ENCODE measurements at regions not wholly inside any gene's neighbourhood (a gene's known extent, or its start where the extent isn't known, plus 50 kb on each side); places are given as distances from the start of the nearest gene placed in this dataset.
"Not testable (repeated sequence)": the region's sequence is repeated elsewhere in the genome, so short reads cannot be mapped to it uniquely, and the experiment has no call there.

DNA sequence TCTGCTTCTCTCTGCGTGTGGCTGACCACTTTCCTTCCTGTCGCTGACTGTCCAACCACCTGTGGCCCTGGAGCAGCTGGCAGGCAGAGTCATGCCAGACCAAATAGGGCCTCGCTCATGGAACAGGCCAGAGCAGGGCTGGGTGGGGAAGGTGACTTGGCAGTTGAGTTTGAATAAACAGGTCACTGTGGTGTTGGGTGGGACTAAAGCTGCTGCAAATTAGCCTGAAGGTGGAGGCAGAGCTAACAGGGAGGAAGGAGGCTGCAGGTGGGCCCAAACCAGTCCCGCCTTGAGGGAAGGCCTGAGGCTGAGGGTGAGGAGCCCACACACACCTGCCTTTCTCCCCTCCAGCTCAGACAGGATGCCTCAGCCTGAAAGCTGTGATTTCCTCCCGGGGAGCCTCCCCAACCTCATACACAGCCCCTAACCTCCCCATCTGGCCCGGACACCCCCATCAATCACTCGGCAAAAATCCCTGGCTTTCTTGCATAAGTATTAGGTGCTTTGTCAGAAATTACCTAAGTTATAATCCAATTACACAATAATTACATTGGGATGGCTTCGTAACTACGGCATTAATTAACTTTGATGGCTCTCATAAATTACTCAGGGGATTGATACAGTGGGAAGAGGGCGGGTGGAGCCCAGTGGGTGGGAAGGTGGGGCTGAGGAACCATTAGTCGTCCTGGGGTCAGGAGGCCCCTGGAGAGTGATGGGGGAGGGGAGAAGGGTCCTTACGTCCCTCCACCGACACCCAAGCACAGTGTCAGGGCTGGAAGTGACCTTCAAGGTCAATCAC is 97.7 kb upstream of the PCBD1 start:
- Histone ChIP-seq H3K27me3 (ENCODE audit: insufficient read depth, low read length, poor library complexity, severe bottlenecking) (no peaks in the 10 kb centered on the region), H4K20me1 (ENCODE audit: insufficient read depth, low read length, poor library complexity, severe bottlenecking) (no peaks in the 10 kb centered on the region), H3K4me1 (ENCODE audit: insufficient read depth, low read length, poor library complexity, severe bottlenecking) (peaks cover 56% of the 10 kb centered on the region), H3K36me3 (ENCODE audit: insufficient read depth, low read length) (no peaks in the 10 kb centered on the region), H3K79me2 (ENCODE audit: insufficient read depth, low read length) (no peaks in the 10 kb centered on the region), H2AFZ (ENCODE audit: low read length) (no peak overlapping the region), H3K9me2 (replicated peaks; ENCODE audit: low read depth, low read length) (no peaks in the 10 kb centered on the region), H3K4me3 (ENCODE audit: low read length, poor library complexity, severe bottlenecking) (peak overlapping the region; percentile 7), H3K9me3 (ENCODE audit: insufficient read depth, low read depth, low read length) (no peaks in the 10 kb centered on the region), H3F3A (ENCODE audit: low read depth) (no peaks in the 10 kb centered on the region), H3K9ac (ENCODE audit: low read depth, low read length, poor library complexity, severe bottlenecking) (peak overlapping the region; percentile 60), H3K4me2 (ENCODE audit: low read depth, low read length, poor library complexity, severe bottlenecking) (peak overlapping the region; percentile 56)
- no peak for TF ChIP-seq EZH2phosphoT487 (IDR thresholded peaks at IDR 0.05; ENCODE audit: borderline replicate concordance)
- TF ChIP-seq, protein P1, sequence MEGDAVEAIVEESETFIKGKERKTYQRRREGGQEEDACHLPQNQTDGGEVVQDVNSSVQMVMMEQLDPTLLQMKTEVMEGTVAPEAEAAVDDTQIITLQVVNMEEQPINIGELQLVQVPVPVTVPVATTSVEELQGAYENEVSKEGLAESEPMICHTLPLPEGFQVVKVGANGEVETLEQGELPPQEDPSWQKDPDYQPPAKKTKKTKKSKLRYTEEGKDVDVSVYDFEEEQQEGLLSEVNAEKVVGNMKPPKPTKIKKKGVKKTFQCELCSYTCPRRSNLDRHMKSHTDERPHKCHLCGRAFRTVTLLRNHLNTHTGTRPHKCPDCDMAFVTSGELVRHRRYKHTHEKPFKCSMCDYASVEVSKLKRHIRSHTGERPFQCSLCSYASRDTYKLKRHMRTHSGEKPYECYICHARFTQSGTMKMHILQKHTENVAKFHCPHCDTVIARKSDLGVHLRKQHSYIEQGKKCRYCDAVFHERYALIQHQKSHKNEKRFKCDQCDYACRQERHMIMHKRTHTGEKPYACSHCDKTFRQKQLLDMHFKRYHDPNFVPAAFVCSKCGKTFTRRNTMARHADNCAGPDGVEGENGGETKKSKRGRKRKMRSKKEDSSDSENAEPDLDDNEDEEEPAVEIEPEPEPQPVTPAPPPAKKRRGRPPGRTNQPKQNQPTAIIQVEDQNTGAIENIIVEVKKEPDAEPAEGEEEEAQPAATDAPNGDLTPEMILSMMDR (conservative IDR thresholded peaks at IDR 0.05; ENCODE audit: low read length) = no peak

DNA sequence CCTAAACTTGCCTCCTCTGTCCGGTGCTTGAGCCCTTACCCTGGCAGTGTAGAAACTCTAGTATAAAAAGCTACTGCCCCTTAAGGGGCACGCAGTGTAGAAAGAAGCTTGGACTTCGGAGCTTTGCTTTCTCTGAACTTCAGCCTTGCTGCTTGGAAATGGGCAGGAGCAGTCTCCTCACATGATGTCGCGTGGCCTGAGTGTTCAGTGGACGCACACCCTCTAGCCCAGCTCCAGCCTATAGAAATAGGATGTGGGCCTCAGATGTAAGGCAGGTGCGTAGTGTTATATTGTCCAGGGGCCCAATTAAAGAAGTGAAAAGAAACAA is 98.2 kb upstream of the PCBD1 start:
- no peaks in the 10 kb centered on the region for H3K9me3 ChIP-seq (ENCODE audit: insufficient read depth, low read depth, low read length)
- H3K4me1 ChIP-seq (ENCODE audit: insufficient read depth, low read length, poor library complexity, severe bottlenecking) = peaks cover 56% of the 10 kb centered on the region
- H2AFZ ChIP-seq (ENCODE audit: low read length) = no peak overlapping the region
- peak overlapping the region; percentile 60 for H3K9ac ChIP-seq (ENCODE audit: low read depth, low read length, poor library complexity, severe bottlenecking)
- H3K79me2 ChIP-seq (ENCODE audit: insufficient read depth, low read length) = no peaks in the 10 kb centered on the region
- peak overlapping the region; percentile 56 for H3K4me2 ChIP-seq (ENCODE audit: low read depth, low read length, poor library complexity, severe bottlenecking)
- peak overlapping the region; percentile 7 for H3K4me3 ChIP-seq (ENCODE audit: low read length, poor library complexity, severe bottlenecking)
- H3F3A ChIP-seq (ENCODE audit: low read depth) = no peaks in the 10 kb centered on the region
- no peaks in the 10 kb centered on the region for H3K9me2 ChIP-seq (replicated peaks; ENCODE audit: low read depth, low read length)
- H4K20me1 ChIP-seq (ENCODE audit: insufficient read depth, low read length, poor library complexity, severe bottlenecking) = no peaks in the 10 kb centered on the region
- H3K27me3 ChIP-seq (ENCODE audit: insufficient read depth, low read length, poor library complexity, severe bottlenecking) = no peaks in the 10 kb centered on the region
- no peak for TF ChIP-seq EZH2phosphoT487 (IDR thresholded peaks at IDR 0.05; ENCODE audit: borderline replicate concordance)
- TF ChIP-seq, protein P1 (conservative IDR thresholded peaks at IDR 0.05; ENCODE audit: low read length) = no peak
- no peaks in the 10 kb centered on the region for H3K36me3 ChIP-seq (ENCODE audit: insufficient read depth, low read length)

DNA sequence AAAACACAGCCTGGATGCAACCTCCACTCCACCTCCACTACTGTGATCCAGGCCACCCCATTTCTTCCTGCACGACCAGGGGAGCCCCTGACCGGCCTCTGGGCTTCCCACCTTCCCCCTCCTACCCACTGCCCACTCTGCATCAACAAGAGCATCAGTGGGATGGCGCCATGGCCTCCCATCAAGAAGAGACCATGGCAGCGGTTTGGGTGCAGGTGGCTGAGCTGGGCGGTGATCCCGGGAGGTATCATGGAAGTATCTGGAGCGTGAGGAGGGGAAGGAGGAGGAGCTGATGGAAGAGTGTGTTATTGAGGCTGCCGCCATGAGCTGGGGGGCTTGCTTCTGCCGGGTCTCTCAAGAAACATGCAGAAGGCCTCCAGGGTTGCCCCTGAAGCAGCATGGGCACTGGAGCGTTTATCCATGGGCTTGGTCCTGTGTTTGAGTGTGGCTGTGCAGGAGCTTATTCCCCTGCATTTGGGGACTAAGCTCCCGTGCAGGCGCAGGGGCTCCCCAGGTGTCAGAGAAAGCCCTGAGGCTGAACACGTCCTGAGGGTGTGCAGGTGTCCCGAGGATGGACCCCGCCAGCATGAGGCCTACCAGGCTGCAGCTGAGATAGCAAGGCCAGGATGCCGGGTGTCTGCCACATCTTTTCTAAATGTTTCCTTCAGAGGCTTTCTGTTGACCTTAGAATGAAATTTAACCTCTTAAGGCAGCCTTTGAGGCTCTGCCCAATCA is 99.2 kb upstream of the PCBD1 start:
- Histone ChIP-seq H4K20me1 (ENCODE audit: insufficient read depth, low read length, poor library complexity, severe bottlenecking) (no peaks in the 10 kb centered on the region), H3K9ac (ENCODE audit: low read depth, low read length, poor library complexity, severe bottlenecking) (no peak overlapping the region), H3K9me3 (ENCODE audit: insufficient read depth, low read depth, low read length) (no peaks in the 10 kb centered on the region), H3K4me1 (ENCODE audit: insufficient read depth, low read length, poor library complexity, severe bottlenecking) (peaks cover 51% of the 10 kb centered on the region), H3K4me3 (ENCODE audit: low read length, poor library complexity, severe bottlenecking) (no peak overlapping the region), H3K36me3 (ENCODE audit: insufficient read depth, low read length) (no peaks in the 10 kb centered on the region), H3K27me3 (ENCODE audit: insufficient read depth, low read length, poor library complexity, severe bottlenecking) (no peaks in the 10 kb centered on the region), H3K79me2 (ENCODE audit: insufficient read depth, low read length) (no peaks in the 10 kb centered on the region), H2AFZ (ENCODE audit: low read length) (no peak overlapping the region), H3F3A (ENCODE audit: low read depth) (no peaks in the 10 kb centered on the region), H3K9me2 (replicated peaks; ENCODE audit: low read depth, low read length) (no peaks in the 10 kb centered on the region), H3K4me2 (ENCODE audit: low read depth, low read length, poor library complexity, severe bottlenecking) (no peak overlapping the region)
- TF ChIP-seq EZH2phosphoT487 (IDR thresholded peaks at IDR 0.05; ENCODE audit: borderline replicate concordance) = no peak
- TF ChIP-seq, protein P1 (conservative IDR thresholded peaks at IDR 0.05; ENCODE audit: low read length) = no peak

DNA sequence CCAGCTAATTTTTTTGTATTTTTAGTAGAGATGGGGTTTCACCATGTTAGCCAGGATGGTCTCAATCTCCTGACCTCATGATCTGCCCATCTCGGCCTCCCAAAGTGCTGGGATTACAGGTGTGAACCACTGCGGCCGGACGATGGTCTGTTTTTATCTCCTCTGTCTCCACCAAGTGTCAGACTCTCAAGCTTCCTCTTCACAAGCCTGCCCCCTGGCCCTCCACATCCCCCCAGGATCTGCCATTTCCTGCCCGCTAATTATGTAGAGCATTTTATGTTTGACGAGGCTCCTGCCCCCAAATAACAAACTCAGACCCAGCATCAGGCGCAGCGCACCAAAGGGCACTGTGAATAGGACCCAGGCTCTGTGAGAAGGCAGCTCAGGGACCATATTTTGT is 101.8 kb upstream of the PCBD1 start:
- H4K20me1 ChIP-seq (ENCODE audit: insufficient read depth, low read length, poor library complexity, severe bottlenecking); H3K36me3 ChIP-seq (ENCODE audit: insufficient read depth, low read length); H3K9ac ChIP-seq (ENCODE audit: low read depth, low read length, poor library complexity, severe bottlenecking); H3K9me3 ChIP-seq (ENCODE audit: insufficient read depth, low read depth, low read length); H3K27me3 ChIP-seq (ENCODE audit: insufficient read depth, low read length, poor library complexity, severe bottlenecking); H3F3A ChIP-seq (ENCODE audit: low read depth); H3K9me2 ChIP-seq (replicated peaks; ENCODE audit: low read depth, low read length); H3K79me2 ChIP-seq (ENCODE audit: insufficient read depth, low read length); H3K4me3 ChIP-seq (ENCODE audit: low read length, poor library complexity, severe bottlenecking); H2AFZ ChIP-seq (ENCODE audit: low read length): not testable (repeated sequence)
- H3K4me2 ChIP-seq (ENCODE audit: low read depth, low read length, poor library complexity, severe bottlenecking) = peak overlapping the region; percentile 6
- H3K4me1 ChIP-seq (ENCODE audit: insufficient read depth, low read length, poor library complexity, severe bottlenecking) = peaks cover 31% of the 10 kb centered on the region

Measured in Loucy (cell line).